ENCODE measurements at regions not wholly inside any gene's neighbourhood (a gene's known extent, or its start where the extent isn't known, plus 50 kb on each side); places are given as distances from the start of the nearest gene placed in this dataset.

GRCh38 chr3:107055181-107055942, 321.9 kb upstream of the CCDC54 start:
- DNase-seq: no peak

DNA sequence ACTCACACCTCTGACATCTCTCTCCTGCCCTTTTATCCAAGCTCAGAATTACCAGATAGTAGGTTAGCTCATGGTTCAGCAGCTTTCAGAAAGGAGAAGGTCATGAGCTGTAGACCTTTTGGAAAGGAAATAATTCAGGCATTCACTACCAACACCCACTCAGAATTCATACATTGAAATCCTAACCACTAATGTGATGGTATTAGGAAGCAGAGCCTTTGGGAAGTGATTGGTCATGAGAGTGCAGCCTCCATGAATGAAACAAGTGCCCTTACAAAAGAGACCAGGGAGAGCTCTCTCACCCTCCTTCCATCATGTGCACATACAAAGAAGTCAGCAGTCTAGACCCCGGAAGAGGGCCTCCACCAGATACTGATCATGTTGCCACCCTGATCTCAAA, 315.8 kb upstream of the CCDC54 start:
- no peak for DNase-seq

GRCh38 chr3:107062310-107062709, 314.9 kb upstream of the CCDC54 start:
- DNase-seq: no peak

- DNase-seq: no peak
Measured at GRCh38 chr3:107062787-107063186, 314.5 kb upstream of the CCDC54 start.

GRCh38 chr3:107063351-107063750, 313.9 kb upstream of the CCDC54 start:
- DNase-seq: no peak

DNA sequence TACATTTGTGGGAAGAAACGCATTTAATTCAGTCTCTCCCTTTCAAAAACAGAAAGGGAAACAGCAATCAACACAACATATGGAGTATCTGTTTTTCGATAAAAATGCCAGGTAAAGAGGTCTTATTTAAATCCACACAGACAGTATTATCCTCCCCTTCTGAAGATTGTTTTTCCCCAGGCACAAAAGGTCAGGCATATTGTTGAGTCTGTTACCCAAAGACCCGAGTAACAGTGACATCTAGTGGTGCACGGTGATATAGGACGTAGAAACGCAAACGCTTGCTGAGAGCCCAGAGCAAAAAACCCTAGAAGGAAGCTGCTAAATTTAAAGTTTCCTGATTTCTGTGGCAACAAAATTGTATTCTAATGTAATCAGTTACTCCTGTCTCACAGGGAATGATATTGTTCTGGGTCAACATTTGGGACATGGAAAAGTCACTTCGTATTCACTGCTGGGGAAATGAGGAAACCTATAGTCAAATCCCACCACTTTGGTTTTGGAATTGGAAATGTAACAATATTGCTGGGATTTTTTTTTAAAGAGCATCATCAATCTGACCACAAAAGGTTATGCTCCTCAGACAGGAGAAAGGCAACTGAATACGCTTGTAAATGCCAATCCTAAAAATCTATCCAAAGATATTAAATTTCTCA, 312.7 kb upstream of the CCDC54 start:
- peak in 4 of 5 experiments; percentile 7 to 61 (median 18) for DNase-seq

- DNase-seq: peak in 2 of 5 experiments; percentile 31 to 33
Measured at GRCh38 chr3:107065094-107065861, 312.0 kb upstream of the CCDC54 start.

DNA sequence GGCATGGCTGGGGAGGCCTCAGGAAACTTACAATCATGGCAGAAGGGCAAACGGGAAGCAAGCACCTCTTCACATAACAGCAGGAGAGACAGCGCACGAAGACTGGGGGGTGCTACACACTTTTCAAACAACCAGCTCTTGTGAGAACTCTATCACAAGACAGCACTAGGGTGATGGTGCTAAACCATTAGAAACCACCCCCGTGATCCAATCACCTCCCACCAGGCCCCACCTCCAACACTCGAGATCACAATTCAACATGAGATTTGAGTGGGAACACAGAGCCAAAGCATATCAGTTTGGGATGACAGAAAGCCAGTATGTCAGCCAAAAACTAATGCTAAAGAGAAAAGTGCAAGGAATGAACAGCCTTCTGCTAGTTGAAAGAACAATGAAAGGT, 309.8 kb upstream of the CCDC54 start:
- DNase-seq: no peak

- DNase-seq: no peak
Measured at GRCh38 chr3:107068980-107069379, 308.3 kb upstream of the CCDC54 start.

DNA sequence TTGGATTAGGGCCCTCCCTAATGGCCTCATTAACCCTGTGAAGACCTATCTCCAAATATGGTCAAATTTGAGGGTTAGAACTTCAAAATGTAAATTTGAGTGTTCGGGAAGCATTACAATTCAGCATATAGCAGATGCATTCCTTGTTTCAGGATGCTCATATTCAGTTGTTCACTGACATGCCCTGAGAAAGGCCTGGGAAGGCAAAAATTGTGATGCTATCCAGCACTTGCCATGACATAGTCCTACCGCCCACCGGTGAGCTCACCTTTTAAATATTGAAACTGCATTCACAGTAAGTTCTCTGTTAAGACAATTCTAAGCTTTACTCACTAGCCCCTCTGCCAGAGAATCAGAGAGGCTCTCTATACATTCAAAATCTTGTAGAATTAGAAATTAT, 300.3 kb upstream of the CCDC54 start:
- no peak for DNase-seq

DNA sequence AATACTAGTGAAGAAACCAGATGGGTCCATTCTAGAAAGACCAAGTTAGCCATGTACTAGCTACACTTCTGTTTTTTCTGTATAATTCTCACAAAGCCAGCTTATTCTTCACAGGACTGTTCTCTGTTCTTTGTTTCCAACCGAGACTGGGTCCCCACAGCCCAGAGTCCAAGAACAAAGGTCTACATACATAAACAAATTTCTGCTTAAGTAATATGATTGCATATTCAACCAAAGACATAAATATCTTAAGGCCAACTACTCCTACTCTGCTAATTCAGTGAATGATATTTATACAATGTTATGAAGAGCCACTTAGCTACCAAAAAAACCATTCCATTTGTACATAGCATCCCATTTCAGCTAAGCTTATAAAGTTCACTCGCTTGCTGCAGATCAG, 299.8 kb upstream of the CCDC54 start:
- no peak for DNase-seq

- no peak for DNase-seq
Measured at GRCh38 chr3:107082527-107082926, 294.7 kb upstream of the CCDC54 start.

DNA sequence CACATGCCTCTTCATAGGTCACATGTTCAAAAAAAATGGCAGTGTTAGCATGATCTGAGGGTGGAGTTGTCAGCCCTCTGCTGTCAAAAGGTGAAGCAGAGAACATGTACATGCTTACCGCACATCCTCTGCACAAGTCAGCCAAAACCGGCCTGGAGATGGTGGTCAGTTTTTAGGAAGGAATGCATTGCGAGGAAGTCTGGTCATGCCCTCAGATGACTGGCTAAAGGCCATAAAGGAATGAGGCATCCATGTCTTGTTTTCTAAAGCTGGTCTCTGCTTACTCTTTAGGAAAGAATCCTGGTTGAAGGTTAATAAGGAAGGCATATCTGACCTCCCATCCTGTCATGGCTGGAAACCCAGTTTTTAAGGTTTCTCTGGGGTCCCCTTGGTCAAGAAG, 292.0 kb upstream of the CCDC54 start:
- no peak for DNase-seq

DNA sequence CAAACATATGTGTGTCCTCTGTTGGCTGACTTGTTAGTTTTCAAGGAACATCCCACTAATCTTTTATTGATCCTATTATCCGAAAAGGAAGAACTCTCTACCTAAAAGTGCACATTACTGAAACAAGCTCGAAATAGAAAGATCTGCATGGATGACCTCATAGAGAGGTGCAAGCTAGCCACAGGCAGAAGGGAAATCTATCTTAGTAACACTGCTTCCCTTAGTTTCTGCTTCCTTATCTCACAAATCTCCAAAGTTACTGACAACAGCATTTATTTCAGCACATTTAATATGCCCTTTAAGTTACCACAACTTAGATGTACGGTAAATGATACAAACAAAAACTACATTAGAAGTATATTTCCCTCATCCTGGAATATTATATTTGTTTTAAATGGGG, 285.1 kb upstream of the CCDC54 start:
- DNase-seq: no peak

GRCh38 chr3:107098864-107099263, 278.4 kb upstream of the CCDC54 start:
- no peak for DNase-seq

- DNase-seq: no peak
Measured at GRCh38 chr3:107100137-107100536, 277.1 kb upstream of the CCDC54 start.

- no peak for DNase-seq
Measured at GRCh38 chr3:107100573-107100972, 276.7 kb upstream of the CCDC54 start.

GRCh38 chr3:107103786-107104185, 273.5 kb upstream of the CCDC54 start:
- no peak for DNase-seq

- no peak for DNase-seq
Measured at GRCh38 chr3:107106316-107106715, 270.9 kb upstream of the CCDC54 start.

DNA sequence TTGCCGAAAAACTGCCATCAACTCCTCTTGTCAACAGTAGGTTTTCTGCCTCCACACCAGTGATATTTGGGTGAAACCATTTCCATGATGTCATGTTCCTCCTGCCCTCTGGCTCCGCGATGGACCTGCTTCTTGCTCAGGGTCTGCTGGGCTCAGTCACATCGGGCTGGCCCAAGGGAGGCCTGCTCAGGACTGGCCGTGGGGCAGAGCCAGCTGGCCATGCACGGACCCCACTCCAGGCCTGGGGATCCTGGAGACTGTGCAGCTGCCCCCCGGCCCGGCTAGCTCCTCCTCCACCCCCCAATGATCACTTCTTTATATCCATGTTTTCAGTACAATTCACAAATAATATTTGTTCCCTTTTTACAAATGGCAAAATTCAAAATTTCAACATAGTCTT, 270.3 kb upstream of the CCDC54 start:
- no peak for DNase-seq

DNA sequence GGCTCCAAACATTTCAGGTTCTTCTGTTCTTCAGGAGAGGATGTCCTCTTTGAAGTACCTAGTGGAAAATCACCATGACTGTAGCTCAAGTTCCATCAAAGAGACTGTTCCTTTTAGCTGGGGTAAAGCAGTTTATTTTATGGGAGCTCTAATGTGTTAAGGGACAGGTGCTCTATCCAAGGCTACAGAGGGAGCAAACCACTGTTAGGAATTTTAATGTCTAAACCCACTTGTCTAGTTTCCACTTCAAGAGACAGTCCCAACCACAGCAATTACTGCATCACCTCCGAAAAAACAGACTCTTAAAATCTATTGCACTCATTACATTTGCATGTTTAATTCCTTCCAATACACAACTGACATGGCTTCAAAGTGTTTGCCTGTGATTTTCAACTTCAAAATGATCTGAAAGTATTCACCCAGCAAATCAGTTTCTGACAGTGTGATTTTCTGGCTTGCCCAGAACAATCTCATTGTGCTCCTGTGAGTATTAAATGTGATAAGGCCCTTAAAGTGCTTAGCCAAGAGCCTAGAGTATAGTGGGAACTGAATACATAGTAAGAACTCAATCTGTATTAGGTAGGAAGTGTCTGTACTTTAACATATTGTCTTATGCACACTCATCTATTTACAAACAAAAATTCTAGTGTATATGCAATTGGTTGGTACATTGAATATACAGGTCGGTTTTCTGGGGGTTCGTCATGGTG, 266.5 kb upstream of the CCDC54 start:
- no peak for DNase-seq

DNA sequence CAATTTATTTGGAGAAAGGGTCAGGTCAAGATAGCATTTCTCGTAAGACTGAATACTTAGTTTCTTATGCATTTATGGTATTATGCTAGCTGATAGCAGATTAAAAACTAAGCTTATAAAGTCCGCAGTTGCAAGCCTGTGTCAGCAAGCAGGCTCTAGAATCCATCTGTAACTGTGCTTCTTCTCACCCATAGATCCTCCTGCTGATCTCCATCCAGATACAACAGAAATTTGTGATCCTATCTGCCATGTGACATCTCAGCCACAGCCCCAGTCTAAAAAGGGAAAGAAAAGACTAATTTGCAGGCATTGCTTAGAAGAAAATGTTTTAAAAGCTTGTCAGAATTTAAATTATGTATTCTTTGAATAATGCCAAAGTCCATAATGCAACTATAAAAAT, 265.4 kb upstream of the CCDC54 start:
- DNase-seq: no peak

DNA sequence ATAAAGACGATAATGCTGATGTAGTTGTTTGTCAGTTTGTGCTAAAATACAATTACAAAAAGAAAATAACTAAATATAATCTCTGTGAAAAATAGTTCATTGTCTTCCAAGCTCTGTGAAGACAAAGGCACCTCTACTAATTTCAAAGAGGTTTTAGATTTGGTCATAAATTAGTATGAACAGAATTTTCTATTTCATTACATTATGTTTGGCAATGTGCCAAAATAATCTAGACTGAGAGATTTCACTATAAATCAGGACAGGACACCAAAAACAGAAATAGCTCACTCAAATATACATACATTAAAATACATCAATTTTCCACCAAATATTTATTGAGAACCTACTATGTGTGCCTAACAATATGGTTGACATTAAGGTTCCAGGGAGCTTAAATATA, 264.9 kb upstream of the CCDC54 start:
- no peak for DNase-seq

Data from T-helper 2 cell (primary cell).